HG02678 (cell line): ENCODE measurements at regions not wholly inside any gene's neighbourhood (a gene's known extent, or its start where the extent isn't known, plus 50 kb on each side); places are given as distances from the start of the nearest gene placed in this dataset.

Experiments
- ATAC-seq: cut with Tn5 transposase; IDR thresholded peaks from one replicate; pipeline ENCODE4 v1.9.1; 2021; ENCODE audit warnings: mild to moderate bottlenecking, moderate library complexity; ENCODE audit not compliant: unreplicated experiment

GRCh38 chr5:42337607-42338006, 85.6 kb upstream of the GHR start:
- ATAC-seq, result no peak

GRCh38 chr5:42338136-42338535, 85.1 kb upstream of the GHR start:
- no peak for ATAC-seq

GRCh38 chr5:42349163-42349562, 74.1 kb upstream of the GHR start:
- no peak for ATAC-seq

GRCh38 chr5:42351956-42352355, 71.3 kb upstream of the GHR start:
- no peak for ATAC-seq

- ATAC-seq, result no peak
These were observed 63.2 kb upstream of the GHR start for GRCh38 chr5:42360056-42360455.

GRCh38 chr5:42360616-42361314, 62.5 kb upstream of the GHR start:
- ATAC-seq, result no peak

- ATAC-seq, result no peak
These were observed 61.9 kb upstream of the GHR start for GRCh38 chr5:42361315-42361688.

- ATAC-seq, result no peak
These were observed 57.2 kb upstream of the GHR start for GRCh38 chr5:42366051-42366450.
